EL (cell line): ENCODE measurements at regions not wholly inside any gene's neighbourhood (a gene's known extent, or its start where the extent isn't known, plus 50 kb on each side); places are given as distances from the start of the nearest gene placed in this dataset.
"Not testable (repeated sequence)": the region's sequence is repeated elsewhere in the genome, so short reads cannot be mapped to it uniquely, and the experiment has no call there.

Source experiments
- DNase-seq: peaks from one replicate; pipeline ENCODE4 v3.0.0-alpha.2; 2016

DNA sequence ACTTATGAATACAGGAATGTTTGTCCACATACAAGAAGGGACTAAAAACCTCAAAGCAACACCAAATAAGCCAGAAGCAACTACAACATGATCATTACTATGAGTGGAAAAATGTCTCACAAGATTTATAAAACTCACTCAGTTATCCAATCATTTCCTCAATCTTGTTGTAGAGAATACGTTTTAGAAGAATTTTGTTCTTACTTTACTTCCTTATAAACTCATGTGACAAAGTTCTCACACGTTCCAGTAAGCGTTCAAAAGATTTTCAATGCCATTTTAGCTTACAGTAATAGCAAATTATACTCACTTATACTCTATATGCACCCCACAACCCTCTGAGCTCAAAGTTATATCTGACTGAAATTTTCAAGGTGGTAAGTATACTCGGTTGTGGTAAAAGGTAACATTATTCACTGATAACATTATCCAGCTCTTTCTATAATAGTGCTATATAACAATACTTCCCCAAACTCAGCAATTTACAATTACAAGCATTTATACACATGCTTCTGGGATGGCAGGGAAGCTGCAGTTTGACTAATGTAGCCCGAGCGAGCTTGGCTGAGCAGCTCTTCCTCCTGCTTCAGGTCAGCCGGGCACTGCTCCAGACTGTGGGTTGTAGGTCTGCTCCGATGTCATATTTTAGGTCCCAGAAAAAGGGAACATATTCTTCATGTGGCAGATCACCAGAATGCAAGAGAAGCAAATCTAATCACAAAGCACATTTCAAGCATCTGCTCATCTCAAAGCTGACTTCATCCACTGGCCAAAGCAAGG, 226.3 kb downstream of the RCHY1 start:
- no peak for DNase-seq

DNA sequence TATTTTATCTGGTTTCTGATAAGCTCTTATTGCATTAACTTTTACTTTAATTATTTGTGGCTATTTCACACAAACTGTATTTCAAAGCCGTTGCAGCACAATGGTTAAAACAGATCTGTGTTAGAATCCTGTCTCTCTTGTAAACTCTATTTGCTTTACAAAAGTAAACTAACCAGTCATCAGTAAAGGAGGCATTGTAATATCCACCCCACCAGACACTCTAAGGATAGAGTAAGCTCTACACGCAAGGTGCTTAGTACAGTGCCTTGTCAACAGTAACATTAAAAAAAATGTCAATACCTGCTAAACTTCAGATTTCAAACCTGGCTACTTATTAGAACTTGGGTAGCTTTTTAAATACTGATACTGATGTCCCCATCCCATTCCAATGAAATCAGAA, 228.4 kb downstream of the RCHY1 start:
- no peak for DNase-seq

DNA sequence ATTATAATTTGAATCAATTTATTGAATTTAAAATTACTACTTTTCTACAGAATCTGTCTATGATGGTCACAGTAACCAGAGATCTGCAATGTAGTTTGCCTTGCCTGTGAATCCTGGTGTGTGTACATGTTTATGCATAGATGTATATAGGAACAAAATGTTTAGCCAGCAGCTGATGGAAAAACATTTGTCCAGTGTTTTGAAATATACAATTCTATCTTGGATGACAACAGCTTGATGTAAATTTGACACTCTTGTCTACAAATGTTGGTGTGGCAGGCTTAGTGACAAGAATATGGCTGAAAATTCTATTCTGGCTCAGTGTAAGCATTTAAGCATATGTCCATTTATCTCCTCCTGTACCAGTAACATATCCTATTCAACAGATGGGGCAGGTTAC, 229.4 kb downstream of the RCHY1 start:
- DNase-seq, result no peak

DNA sequence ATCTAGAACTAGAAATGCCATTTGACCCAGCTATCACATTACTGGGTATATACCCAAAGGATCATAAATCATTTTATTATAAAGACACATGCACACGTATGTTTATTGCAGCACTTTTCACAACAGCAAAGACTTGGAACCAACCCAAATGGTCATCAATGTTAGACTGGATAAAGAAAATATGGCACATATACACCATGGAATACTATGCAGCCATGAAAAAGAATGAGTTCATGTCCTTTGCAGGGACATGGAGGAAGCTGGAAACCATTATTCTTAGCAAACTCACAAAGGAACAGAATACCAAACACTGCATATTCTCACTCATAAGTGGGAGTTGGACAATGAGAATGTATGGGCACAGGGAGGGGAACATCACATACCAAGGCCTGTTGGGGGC, 233.7 kb downstream of the RCHY1 start:
- not testable (repeated sequence) for DNase-seq

DNA sequence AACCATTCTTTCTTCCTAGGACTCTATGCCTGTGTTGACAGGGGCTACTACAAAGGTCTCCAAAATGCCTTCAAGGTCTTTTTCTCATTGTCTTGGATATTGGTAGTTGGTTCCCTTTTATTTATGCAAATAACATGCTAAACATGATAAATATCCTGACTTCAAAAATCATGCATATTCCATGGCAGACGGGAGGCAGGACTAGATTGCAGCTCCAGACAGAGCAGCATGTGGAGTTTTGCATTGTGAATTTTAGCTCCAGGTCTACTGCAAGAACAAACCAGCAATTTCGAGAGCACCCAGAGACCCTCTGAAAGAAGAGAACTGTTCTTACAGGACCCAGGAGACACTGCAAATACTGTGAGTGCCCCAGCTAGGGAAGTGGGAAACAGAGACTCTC, 254.9 kb downstream of the RCHY1 start:
- no peak for DNase-seq

DNA sequence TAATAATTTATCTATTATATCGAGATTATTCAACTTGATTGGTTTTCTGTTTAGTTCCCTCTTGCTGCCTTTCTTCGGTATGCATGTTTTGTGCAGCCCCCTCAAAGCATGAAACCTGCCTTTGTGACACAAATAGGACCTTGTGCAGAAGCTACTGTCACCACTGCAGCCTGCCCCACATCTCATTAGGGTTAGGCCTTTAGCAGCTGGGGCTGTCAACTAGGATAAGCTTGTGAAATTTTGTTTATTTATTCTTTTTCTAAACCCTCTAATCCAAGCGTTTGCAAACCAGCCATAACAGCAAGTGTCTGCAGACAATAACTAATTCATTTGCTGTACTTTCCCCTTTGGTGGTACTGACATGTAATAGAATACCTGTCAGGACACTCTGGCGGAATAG, 258.9 kb downstream of the RCHY1 start:
- no peak for DNase-seq

DNA sequence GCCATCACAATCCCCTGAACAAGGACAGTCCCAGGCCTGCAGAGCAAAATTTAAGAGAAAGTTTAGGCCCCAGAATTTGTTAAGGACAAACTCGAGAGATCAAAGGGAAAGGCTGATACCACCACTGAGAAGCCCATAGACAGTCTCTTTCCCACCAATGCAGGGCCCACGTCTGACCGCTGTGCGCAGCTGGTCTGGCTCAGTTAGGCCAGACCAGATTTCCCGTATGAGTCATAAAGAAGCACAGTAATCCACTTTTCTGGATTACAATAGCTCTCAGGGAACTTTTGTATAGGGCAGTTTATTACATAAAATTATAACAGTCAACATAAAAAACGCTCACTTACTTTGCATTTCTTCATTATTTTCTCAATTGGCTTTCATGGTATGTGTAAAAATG, 259.5 kb downstream of the RCHY1 start:
- no peak for DNase-seq

DNA sequence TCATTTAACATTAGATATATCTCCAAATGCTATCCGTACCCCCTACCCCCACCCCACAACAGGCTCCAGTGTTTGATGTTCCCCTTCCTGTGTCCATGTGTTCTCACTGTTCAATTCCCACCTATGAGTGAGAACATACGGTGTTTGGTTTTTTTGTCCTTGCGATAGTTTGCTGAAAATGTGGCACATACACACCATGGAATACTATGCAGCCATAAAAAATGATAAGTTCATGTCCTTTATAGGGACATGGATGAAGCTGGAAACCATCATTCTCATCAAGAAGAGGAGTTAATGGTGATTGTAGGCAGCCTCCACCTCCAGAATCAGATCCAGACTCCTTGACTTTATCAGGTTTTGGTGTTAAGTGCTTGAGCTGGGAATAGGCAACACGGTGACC, 261.1 kb downstream of the RCHY1 start:
- not testable (repeated sequence) for DNase-seq

DNA sequence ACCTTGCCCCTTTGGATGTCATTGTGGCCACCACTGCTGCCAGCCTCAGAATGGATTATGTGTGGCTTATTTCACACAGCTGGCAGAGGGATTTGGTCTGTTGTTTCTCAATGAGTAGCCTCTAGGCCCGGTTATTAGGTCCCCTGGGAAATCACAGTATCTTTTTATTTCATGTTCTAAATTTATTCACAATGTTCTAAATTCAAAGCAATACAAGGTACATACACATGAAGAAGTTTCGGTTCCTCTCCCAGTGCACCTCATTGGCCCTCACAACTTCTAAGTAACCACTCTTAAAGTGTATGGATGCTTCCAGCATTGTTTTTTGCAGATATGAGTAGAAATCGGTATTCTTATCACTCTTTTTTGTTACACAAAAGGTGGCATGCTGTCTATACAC, 262.7 kb downstream of the RCHY1 start:
- DNase-seq, result no peak

DNA sequence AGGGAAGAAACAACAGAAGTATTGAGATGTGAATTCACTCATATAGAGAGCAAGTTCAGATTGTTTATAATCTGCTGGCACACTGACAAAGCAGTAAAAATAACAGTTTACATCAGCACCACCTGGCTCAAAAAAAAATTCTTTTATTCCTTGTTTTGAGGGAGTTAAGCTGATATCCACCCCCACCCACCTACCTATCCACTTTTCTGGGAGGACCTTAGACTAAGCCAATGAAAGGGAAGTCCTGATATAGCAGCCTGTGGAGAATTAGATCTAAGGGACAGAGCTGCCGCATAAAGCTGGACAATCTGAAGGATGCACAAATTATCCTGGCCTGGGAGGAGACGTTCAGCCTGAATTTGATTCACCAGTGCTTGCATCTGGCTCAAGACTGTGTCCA, 264.5 kb downstream of the RCHY1 start:
- DNase-seq, result no peak

DNA sequence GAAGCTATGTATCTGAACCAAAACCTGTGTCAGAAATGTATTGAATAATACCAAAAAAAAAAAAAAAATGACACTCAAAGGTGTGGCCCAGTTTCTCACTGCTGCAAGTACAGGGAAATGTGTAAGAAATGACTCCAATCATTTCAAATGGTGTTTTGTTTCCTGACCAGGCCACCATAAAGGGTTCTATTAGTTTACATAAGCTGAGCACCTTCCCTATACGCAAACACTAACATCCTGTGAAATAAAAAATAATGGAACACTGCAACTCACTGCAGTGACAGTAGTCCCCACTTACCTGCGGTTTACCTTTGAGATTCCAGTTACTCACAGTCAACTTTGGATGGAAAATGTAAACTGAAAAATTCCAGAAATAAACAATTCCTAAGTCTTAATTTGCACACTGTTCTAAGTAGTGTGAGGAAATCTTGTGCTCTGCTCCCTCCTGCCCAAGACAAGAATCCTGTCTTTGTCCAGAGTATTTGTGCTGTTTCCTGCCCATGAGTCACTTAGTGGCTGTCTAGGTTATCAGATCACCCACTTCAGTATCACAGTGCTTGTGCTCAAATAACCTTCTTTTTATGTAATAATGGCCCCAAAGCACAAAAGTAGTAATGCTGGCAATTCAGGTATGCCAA, 265.3 kb downstream of the RCHY1 start:
- DNase-seq, result no peak

DNA sequence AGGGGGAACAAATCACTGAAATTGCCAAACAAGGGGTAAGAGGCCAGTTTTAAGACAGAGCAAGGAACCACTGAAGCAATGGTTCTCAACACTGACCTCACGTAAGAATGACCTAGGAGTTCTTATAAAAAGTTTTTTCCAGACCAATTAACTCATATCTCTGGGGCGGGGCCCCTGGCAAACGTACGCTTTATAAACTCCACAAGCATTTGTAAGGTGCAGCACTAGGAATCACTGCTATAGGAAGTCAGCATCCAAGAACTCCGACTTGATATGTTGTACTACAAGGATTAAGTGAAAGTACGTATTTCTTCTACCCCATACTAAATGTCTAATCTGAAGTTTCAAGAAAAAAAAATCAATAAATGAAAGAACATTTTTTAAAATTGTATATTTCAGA, 269.9 kb downstream of the RCHY1 start:
- no peak for DNase-seq

DNA sequence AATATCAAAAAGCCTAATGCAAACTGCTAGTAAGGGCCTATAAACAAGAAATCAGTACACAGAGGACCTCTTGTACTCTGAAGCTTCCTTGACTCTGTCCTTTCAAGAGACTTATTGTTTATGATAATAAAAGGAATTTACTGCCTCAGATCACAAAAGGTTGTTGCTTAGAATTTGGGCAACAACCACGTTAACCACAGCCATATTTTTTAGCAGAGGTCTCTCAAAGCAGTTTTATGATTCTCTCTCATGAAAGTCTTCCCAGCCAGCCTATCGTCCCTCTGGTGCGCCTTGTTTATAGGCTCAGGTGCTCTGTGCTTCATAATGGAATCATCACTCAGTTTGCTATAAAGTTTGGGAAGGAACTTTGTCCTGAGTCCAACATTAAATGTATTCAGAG, 270.6 kb downstream of the RCHY1 start:
- no peak for DNase-seq

DNA sequence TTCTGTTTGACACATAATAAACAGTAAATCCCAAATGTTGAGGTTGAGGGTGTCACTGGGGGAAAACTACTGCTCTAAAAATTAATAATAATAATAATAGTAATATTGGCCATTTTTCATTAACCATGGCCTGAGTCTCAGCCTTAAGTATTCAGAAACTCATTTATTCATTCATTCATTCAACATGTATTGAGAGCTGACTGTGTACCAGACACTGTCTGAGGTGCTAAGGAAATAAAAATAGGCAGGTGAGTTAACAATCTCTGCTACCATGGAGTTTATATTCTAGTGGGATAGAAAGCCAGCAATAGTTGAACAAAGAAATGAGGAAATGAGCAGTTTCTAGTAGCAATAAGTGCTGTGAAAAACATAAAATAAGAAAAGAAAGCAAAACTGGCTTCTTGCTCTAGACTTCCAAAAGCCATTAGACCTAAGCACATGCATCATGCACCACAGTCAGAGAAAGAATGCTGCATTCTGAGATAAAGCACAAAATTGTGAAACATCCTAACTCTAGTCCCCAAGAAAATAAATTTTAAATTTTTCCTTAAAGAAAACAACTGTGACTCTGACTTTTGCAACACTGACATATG, 278.7 kb downstream of the RCHY1 start:
- DNase-seq, result no peak

DNA sequence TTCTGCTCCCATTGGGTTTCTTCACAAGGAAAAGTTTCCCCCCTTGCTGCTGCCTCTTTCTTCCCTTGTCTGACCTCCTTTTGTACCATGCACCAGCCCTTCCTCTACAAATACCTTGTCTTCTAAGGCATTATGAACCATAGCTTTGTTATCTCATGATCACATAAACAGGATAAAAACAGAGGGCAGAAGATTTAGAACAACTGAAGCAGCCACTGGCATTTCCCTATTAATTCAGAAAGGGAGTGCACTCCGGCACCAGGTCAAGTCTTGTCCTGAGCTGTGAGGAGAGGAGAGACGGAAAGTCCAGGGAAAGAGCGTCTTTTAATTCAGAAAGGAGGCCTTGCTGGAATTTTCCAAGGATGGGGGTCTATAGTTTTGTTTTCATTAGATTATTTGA, 281.7 kb downstream of the RCHY1 start:
- no peak for DNase-seq

DNA sequence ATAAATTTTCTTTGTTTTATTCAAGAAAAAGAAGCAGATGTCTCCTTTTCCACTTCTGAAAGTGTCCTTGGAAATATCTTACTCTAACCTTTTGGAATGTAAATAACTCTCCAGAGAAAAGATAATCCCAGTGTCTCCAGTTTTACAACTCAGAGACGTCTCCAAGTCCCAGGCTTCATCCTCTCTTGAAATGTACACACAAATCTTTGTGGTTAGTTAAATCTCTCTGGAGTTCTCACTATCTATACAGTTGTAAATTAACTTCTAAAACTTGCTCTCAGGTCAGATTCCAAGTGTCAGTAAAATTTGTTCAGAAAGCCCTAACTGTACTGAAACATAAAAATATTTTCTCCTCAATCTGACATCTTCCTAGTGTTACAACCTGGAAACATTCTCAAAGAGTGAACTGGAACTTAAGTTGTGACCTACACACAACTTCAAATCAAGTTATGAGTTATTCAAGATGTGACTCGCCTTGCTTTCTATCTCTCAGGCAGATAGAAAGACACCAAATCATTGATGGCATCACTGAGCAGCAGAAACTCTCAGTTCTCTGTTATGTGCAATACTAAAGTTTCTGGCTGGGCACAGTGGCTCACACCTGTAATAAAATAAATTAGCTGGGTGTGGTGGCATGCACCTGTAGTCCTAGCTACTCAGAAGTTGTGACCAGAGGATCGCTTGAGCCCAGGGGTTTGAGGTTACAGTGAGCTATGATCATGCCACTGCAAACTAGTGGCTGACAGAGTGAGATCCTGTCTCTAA, 284.2 kb downstream of the RCHY1 start:
- no peak for DNase-seq

DNA sequence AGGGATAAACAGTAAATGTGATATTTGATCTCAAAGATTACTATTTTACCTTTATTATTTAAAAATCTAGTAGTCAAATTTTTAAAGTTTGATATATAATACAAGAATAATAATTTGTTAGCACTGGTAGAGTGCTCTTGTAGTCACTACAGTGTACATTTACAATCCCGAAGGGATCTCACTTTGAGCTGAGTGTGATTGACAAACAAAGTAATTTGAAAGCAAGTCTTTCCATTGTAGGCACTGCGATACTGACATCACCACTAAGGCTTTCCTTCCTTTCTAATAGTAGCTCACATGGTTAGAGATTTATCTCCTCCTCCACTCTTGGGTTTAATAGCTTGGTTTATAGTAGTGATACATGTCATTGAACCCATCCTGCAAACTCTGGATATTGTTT, 280.6 kb downstream of the PARM1 start:
- DNase-seq, result no peak

DNA sequence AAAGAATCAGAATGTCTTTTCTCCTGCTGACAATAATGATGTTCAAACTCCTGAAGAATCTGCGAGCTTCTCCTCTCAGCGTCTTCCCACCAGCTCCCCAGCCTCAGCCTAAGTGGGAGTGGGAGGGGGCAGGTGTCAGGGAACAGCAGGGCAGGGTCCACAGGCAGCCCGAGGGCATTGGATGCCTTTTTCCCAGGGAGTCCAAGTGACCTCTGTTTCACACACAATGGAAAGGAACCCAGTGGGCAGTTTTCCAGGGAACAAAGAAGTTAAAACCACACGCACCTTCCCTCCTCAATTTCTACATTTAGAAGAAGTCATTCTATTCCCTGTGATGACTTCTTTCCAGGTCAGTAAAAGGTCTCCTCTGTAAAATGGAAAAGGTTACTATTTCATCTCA, 278.5 kb downstream of the PARM1 start:
- no peak for DNase-seq

DNA sequence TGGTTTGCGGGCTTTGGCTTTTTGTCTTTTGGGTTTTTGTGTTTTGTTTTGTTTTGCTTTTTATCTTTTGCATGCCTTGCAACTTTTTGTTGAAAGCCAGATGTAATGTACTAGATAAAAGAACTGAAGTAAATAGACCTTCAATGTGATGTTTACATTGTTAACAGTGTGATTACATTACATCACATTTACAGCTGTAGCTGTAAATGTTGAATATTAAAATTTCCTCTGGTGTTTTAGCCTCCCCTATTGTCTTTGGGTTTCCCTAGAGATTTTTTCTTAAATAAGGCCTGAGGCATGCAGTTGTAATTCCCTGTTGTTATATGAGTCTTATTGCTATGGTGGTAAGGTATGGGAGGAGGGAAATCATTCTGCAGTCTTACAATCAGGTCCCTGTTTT, 275.0 kb downstream of the PARM1 start:
- no peak for DNase-seq

DNA sequence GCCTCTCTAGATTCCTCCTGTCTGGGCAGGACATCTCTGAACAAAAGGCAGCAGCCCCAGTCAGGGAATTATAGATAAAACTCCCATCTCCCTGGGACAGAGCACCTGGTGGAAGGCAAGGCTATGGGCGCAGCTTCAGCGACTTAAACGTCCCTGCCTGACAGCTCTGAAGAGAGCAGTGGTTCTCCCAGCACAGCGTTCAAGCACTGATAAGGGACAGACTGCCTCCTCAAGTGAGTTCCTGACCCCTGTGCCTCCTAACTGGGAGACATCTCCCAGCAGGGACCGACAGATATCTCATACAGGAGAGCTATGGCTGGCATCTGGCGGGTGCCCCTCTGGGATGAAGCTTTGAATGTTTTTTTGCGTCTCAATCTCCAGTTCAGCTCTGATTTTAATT, 262.2 kb downstream of the PARM1 start:
- no peak for DNase-seq

DNA sequence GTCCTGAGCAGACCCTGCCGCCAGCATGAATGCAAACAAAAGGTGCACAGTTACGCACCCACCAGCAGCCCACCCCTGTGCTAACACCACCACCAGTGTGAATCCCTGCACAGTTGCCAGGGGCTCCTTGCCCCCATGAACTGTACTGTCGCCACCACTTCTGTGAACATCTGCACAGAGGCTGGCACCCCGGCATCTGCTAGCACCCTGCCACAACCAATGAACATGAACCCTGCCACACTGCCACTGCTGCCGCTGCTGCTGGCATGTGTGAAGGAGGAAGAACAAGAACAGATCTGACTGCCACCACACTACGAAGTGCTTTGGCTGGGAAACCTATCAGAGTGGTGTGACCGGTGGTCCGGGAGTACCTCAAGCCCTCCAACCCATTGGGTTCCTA, 261.3 kb downstream of the PARM1 start:
- no peak for DNase-seq

DNA sequence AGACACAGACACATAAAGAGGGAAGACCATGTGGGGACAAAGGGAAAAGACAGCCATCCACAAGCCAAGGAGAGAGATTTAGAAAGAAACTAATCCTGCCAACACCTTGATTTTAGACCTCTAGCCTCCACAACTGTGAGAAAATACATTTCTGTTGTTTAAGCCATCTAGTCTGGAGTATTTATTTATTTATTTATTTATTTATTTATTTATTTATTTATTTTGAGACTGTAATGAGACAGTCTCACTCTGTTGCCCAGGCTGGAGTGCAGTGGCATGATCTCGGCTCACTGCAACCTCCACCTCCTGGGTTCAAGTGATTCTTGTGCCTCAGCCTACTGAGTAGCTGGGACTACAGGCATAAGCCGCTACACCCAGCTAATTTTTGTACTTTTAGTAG, 259.3 kb downstream of the PARM1 start:
- not testable (repeated sequence) for DNase-seq

DNA sequence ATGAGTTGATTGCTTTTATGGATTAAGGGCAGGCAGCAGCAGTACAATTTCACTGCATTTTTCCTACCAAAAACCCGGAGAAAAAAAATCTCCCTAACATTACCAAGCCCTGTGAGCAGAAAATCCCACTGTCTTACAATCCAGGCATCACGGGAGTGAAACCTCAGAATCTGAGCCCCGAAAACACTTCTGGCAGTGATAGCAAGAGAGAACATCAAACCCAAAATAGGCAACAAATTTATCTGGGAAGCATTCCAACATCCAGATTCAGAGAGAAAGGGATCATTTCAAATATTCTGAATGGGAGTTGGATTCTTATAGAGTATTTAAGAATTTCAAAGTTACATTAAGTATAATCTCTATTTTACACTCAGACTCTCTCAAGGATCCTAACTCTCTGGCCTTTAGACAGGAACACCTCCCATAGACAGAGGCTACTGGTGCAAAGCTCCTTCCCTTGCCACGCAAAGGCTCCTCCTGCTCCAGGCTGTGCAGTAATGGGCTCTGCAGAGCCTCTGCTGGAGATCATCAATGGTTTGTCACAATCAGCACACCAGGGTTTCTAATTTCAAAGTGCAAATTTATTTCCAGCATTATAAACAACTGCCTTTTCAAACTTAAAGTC, 256.9 kb downstream of the PARM1 start:
- no peak for DNase-seq
